ENCODE measurements at regions not wholly inside any gene's neighbourhood (a gene's known extent, or its start where the extent isn't known, plus 50 kb on each side); places are given as distances from the start of the nearest gene placed in this dataset.

GRCh38 chr3:59429198-59429597, 379.4 kb upstream of the CFAP20DC start:
- no TSS peak for BruUV-seq (replicated peaks)
- DNase-seq (ENCODE audit: low spot score) = no peak
- TF ChIP-seq EZH2 (IDR thresholded peaks at IDR 0.05; ENCODE audit: borderline replicate concordance, low read depth, low read length, poor library complexity, severe bottlenecking) (no peak), CTCF (conservative IDR thresholded peaks at IDR 0.05; ENCODE audit: low read depth, low read length) (no peak)
- intact Hi-C loops (cut with micrococcal nuclease; ENCODE audit: unreplicated experiment) = no loop called here
- Histone ChIP-seq H3K4me3 (ENCODE audit: low read depth, low read length, poor library complexity, severe bottlenecking) (no peak overlapping the region), H3K36me3 (ENCODE audit: insufficient read depth, low read length, poor library complexity, severe bottlenecking) (no peaks in the 10 kb centered on the region), H3K9me3 (ENCODE audit: low read depth, low read length, poor library complexity, severe bottlenecking) (no peaks in the 10 kb centered on the region), H3K27ac (ENCODE audit: low read depth, low read length, poor library complexity, severe bottlenecking) (no peak overlapping the region), H3K27me3 (replicated peaks; ENCODE audit: insufficient read depth, low read depth, low read length, poor library complexity) (no peaks in the 10 kb centered on the region), H3K4me1 (ENCODE audit: insufficient read depth, low read length, poor library complexity, severe bottlenecking) (no peaks in the 10 kb centered on the region)
- POLR2A ChIA-PET (ENCODE audit: low non-redundant PET) = no interaction called here
- CTCF ChIA-PET = no interaction called here

GRCh38 chr3:59426821-59427565, 377.2 kb upstream of the CFAP20DC start:
- ChIA-PET CTCF (no interaction called here), POLR2A (ENCODE audit: low non-redundant PET) (no interaction called here)
- Histone ChIP-seq H3K27me3 (replicated peaks; ENCODE audit: insufficient read depth, low read depth, low read length, poor library complexity) (no peaks in the 10 kb centered on the region), H3K9me3 (ENCODE audit: low read depth, low read length, poor library complexity, severe bottlenecking) (no peaks in the 10 kb centered on the region), H3K36me3 (ENCODE audit: insufficient read depth, low read length, poor library complexity, severe bottlenecking) (no peaks in the 10 kb centered on the region), H3K4me3 (ENCODE audit: low read depth, low read length, poor library complexity, severe bottlenecking) (no peak overlapping the region), H3K4me1 (ENCODE audit: insufficient read depth, low read length, poor library complexity, severe bottlenecking) (no peaks in the 10 kb centered on the region), H3K27ac (ENCODE audit: low read depth, low read length, poor library complexity, severe bottlenecking) (no peak overlapping the region)
- DNase-seq (ENCODE audit: low spot score) = no peak
- BruUV-seq (replicated peaks) = no TSS peak
- TF ChIP-seq EZH2 (IDR thresholded peaks at IDR 0.05; ENCODE audit: borderline replicate concordance, low read depth, low read length, poor library complexity, severe bottlenecking) = no peak
- no peak for TF ChIP-seq CTCF (conservative IDR thresholded peaks at IDR 0.05; ENCODE audit: low read depth, low read length)
- intact Hi-C loops (cut with micrococcal nuclease; ENCODE audit: unreplicated experiment) = no loop called here

- no peak for DNase-seq (ENCODE audit: low spot score)
- Histone ChIP-seq H3K9me3 (ENCODE audit: low read depth, low read length, poor library complexity, severe bottlenecking) (no peaks in the 10 kb centered on the region), H3K36me3 (ENCODE audit: insufficient read depth, low read length, poor library complexity, severe bottlenecking) (no peaks in the 10 kb centered on the region), H3K27me3 (replicated peaks; ENCODE audit: insufficient read depth, low read depth, low read length, poor library complexity) (no peaks in the 10 kb centered on the region), H3K4me1 (ENCODE audit: insufficient read depth, low read length, poor library complexity, severe bottlenecking) (no peaks in the 10 kb centered on the region), H3K4me3 (ENCODE audit: low read depth, low read length, poor library complexity, severe bottlenecking) (no peak overlapping the region), H3K27ac (ENCODE audit: low read depth, low read length, poor library complexity, severe bottlenecking) (no peak overlapping the region)
- no peak for TF ChIP-seq CTCF (conservative IDR thresholded peaks at IDR 0.05; ENCODE audit: low read depth, low read length)
- TF ChIP-seq EZH2 (IDR thresholded peaks at IDR 0.05; ENCODE audit: borderline replicate concordance, low read depth, low read length, poor library complexity, severe bottlenecking) = no peak
- POLR2A ChIA-PET (ENCODE audit: low non-redundant PET) = no interaction called here
- CTCF ChIA-PET = no interaction called here
- intact Hi-C loops (cut with micrococcal nuclease; ENCODE audit: unreplicated experiment) = no loop called here
- BruUV-seq (replicated peaks) = no TSS peak
These were observed 376.1 kb upstream of the CFAP20DC start for GRCh38 chr3:59425942-59426341.
